HG03354 (cell line): ENCODE measurements at regions not wholly inside any gene's neighbourhood (a gene's known extent, or its start where the extent isn't known, plus 50 kb on each side); places are given as distances from the start of the nearest gene placed in this dataset.

ENCODE experiments used
- ATAC-seq: cut with Tn5 transposase; IDR thresholded peaks from one replicate; pipeline ENCODE4 v1.9.1; 2021; ENCODE audit warnings: mild to moderate bottlenecking; ENCODE audit not compliant: unreplicated experiment, poor library complexity, severe bottlenecking

DNA sequence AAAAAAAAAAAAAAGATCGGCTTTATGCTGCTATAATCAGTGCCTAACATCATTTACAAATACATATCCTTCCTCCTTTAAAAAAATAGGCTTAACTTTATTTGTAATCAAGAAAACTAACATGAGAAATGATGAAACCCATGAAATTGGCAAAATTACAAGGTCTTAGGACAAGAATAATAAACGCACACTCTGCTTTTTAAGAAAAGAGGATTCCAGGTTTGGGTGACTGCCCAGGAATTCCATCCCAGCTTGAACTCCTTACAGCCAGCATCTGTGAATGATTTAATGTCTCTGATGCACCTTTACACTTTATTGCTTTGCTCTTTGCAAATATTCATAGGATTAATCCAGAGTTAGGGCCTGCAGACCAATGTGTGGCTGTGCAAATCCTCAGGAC is 196.0 kb downstream of the CBLN1 start:
- ATAC-seq, result no peak

DNA sequence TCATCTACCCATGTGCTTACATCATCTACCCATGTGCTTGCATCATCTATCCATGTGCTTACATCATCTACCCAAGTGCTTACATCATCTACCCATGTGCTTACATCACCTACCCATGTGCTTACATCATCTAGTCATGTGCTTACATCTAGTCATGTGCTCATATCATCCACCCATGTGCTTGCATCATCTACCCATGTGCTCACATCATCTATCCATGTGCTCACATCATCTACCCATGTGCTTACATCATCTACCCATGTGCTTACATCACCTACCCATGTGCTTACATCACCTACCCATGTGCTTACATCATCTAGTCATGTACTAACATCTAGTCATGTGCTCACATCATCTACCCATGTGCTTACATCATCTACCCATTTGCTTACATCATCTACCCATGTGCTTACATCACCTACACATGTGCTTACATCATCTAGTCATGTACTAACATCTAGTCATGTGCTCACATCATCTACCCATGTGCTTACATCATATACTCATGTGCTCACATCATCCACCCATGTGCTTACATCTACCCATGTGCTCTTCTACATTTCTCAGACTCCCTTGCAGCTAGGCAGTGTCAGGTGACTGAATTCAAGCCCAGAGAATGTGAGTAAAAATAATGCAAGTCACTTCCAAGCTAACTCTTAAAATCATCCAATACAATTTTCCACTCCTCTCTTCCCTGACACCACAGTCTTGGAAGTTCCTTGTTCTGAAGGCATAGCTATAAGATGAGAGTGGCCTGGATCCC is 196.8 kb downstream of the CBLN1 start:
- ATAC-seq, result no peak

DNA sequence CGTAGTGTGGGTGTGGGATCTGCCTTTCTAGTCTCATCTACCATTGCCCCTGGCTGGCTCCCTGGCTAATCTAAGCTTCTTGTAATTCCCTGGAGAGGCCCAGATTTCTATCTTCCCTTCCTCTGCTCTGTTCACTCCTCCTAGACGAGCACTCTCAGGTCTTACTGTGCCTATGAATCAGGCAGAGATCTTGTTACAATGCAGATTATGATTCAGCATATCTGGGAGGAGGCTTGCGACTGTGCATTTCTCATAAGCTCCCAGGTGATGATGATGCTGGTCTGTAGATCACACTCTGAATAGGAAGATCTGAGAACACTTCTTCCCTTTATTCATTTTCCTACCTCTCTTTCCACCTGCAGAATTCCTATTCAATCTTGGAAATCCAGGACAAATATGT is 200.1 kb downstream of the CBLN1 start:
- ATAC-seq, result no peak

DNA sequence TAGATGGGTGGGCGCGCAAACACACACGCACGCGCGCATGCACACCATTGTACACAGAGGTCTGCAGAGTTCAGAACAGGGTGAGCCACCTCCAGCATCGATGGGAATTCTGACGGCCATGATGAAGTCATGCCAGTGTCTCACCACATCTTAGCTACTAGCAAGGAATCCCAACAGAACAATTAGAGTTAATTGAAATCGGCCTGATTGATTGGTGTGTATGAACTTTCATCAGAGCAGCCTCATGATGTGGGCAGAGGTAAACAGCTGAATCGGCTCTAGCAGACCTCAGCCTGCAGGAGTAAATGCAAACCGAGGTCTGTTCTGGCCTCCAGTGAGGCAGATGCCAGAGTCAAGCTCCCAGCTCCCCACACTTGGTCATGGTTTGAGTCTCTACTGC is 200.6 kb downstream of the CBLN1 start:
- ATAC-seq, result no peak

DNA sequence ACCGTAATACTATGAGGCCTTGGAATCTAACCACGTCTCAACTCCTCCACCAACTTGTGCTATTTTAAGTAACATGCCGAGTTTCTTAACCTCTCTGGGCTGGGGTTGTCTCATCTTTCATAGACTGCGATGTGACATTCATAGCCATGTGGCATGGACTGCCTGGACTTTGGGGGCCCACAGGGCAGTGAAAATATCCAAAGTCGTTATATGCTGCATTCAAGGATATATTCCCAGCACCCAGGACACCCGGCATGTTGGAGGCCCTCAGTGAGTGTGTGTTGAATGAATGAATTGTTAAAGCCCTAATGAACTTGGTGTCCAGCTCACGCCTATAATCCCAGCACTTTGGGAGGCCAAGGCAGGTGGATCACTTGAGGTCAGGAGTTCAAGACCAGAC is 203.1 kb downstream of the CBLN1 start:
- no peak for ATAC-seq

DNA sequence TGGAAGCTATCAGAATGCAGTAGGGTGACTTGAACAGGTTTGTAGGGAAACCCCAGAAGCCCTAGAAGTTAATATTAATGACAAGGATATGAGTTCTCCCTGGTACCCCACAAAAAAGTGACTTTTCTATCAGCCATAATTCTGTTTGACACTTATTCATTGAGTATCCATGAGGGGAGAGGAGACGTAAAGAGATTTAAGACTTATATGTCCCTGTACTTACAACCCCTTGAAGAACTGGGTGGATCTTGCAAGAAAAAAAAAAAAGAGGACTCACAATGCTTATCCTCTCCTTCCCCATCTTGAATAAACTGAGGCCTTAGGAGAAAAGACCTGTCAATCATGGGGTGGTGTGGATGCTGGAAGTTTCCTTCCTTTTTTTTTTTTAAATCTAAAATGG is 203.5 kb downstream of the CBLN1 start:
- ATAC-seq, result no peak

DNA sequence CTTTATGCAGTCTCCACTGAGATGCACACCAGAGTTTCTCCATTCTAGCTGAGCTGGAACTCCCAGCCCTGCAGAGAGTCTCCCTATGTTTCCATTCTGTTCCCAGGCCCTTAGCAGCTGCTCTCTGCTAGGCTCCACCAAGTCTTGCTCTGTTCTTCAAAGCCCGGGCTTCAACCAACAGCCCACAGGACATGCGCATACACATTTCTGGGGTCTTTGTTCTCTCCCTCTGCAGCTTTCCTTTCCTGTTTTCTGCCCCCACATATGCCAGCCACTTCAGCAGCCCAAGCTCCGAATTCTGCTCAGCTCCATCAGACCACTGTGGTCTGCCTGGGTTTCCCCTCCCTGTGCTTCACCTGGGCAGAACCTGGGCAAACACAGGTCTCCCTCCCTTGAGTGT is 205.9 kb downstream of the CBLN1 start:
- ATAC-seq, result no peak

DNA sequence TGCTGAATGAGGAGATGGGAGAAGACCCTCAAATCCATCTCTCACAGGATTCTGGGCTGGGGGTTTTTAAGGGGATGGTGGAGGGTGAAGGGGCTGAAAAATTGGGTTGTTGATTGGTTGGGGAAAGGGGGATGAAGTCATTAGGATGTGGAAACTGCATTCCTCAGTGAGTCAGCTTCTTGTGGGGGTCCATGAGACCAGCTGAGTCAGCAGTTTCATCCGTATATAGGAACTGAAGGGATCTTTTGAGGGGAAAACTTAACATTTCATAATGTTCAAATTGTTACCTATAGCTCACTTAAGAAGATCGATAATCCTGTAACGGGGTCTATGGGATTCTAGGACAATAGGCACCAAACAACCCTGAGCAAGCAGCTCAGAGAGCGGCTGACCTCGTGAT is 213.4 kb downstream of the CBLN1 start:
- no peak for ATAC-seq

DNA sequence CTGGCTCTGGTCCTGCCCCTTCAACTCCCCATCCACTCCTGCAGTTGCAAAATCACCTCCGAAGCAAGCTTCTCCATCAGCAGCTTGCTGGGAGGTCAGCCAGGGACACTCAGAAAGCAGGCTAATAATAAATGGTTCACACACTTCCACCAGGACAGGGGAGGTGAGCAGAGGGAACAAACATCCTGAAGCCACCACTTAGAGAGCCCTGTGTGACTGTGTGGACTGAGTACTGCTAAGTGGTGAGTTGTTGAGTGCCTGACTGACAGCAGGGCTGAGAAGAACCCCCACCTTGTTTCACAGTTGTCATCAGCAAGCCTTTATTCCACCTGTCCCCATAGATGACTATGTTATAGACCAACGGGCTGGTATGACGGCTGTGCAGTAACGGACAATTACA is 213.9 kb downstream of the CBLN1 start:
- no peak for ATAC-seq

DNA sequence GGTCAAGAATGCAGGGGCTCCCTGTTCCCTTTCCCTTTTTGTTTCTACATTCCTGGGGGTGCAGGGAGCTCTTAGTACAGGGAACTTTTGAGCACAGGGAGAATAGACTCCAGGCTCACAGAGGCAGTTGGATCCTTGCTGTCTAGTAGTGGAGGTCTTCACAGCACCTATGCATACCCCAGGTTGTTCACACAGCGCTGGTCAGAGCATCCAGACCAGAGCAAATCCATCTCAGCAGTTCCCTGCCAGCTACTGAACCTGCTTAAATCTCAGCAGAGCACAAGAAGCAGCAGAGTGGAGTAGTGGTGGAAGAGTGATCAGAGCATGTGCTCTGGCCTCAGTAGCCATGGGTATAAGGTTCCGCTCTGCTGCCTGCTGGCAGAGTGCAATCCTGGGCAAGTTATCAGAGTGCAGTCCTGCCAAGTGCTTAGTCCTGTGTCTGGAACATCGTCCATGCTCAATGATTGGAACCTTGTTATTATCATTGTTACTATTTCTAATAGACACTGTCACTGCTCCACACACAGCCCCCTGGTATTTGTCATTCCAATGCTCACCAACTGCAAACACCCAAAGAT is 220.4 kb downstream of the CBLN1 start:
- ATAC-seq, result no peak

DNA sequence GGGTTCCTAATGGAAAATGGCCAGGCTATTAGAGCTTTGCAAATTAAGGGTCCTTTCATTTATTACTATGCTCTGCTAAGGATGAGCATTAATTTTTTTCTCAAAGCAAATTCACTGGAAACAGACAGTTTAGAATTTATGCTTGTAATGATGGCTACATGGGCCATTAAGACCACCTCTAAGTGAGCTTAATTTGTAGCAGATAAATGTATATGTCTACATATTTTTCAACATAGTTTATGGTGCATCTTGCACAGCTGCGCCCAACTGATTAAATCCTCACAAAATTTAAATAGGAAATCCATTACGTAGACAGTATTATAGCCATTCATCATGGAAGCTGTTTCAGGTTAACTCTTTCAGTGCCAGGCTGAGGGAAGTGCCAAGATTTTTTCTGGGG is 220.9 kb downstream of the CBLN1 start:
- no peak for ATAC-seq

DNA sequence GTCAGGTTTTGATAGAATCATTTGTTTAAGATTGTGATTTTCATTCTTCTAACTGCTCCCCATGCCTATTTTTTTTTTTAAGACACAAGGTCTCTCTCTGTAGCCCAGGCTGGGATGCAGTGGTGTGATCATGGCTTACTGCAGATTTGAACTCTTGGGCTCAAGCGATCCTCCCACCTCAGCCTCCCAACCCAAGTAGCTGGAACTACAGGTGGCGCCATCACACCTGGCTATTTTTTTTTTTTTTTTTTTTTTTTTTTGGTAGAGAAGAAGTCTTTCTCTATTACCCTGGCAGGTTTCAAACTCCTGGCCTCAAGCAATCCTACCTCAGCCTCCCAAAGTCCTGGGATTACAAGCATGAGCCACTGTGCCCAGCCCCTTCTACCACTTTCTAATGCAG is 223.3 kb downstream of the CBLN1 start:
- ATAC-seq, result no peak

DNA sequence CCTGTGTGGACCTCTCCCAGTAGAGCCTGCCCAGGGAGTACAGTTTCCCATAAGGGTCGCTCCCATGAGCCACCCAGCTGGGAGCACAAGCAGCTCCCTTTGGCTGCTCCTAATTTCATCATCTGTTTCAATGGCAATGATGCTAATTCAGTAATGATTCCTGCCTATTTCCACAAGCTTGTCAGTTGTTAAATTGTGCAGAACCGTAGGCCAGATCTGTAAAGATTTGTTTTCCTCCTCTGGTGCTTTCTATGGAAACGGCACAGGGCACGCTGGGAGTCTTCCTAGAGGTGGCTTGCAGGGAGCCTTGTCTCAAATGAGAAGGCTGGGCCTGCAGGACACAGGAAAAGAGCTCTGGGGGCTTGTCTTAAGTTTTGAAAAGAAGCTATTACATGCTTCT is 223.7 kb downstream of the CBLN1 start:
- ATAC-seq, result no peak

DNA sequence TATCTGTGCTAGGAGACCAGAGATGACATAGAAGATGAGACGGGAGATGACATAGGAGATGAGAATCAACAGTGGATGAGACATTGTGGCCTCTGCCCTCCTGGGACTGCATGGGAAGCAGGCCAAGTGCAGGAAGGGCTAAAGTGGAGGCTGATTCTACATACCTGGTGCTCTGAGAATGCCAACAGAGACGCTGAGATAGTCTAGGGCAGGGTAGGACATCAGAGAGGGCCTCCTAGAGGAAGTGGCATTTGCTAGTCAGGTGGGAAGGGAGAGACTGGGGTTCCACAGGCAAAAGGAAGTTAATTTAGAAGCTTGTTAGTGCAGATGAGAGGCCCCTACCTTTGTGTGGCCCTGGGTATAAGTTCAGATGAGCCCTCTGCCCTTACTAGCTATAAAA is 224.2 kb downstream of the CBLN1 start:
- ATAC-seq, result no peak

DNA sequence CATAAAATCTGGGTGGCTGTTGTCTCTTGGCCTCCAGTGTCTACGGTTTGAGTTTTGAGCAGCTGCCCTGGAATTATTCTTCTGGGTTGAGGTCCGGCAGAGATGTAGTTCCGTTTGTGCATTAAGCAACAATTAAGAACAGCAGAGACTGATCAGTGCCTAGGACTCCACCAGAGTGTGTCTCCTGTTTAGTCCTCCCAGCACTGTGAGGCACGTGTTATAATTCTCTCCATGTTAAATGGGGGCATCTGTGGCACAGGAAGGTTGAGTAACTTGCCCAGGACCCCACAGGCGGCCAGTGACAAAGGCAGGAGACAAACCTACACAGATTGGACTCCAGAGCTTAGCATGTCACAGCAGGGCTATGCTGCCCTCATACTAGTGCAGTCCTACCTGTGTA is 225.1 kb downstream of the CBLN1 start:
- no peak for ATAC-seq

DNA sequence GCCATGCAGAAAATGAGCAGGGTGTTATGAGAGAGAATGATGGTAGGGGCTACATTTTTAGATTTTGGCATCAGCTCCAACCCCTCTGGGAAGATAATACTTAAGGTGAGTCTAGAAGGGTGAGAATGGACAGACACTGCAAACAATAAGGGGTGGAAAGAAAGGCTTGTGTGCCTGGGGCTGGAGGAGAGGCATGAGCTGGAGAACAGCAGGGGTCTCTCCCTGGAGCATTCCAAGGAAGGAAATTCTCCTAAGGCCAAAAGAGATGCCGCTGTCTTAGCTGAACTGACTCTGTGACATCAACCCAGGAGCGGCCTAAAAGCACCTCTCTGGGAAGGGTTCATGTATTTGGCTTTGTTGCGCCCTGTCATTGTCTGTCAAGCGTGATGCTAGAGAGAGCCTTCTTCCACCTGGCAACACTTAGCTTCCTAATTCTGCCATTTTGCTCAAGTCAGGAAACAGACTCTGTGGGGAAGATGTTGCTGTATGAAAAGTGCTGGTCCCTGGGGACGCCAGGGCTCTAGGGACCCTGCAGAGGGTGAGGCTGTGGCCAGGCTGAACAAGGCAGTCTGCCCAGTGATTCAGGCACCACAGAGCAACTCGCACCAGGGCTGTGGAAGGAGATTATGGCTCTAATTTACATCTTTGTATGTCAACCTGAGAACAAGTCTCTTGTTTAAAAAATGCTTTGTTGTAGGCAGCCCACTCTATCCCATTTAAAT is 225.7 kb downstream of the CBLN1 start:
- ATAC-seq, result no peak

DNA sequence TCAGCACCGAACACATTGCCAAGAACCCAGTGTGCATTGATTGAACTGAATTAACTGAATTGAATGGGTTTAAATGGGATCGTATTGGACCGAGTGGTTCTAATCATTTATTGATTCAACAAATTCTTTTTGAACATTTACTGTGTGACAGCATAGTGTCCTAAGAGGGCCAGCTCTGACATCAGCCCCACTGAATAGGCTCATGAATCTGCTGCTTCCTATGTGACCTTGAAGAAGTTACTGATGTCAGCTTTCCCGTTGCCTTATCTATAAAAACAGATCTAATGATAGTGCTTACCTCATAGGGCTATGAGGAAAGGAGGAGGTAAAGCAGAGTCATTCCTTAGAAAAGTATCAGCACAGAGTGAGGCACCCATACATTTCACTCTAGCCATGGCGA is 226.3 kb downstream of the CBLN1 start:
- ATAC-seq, result no peak

DNA sequence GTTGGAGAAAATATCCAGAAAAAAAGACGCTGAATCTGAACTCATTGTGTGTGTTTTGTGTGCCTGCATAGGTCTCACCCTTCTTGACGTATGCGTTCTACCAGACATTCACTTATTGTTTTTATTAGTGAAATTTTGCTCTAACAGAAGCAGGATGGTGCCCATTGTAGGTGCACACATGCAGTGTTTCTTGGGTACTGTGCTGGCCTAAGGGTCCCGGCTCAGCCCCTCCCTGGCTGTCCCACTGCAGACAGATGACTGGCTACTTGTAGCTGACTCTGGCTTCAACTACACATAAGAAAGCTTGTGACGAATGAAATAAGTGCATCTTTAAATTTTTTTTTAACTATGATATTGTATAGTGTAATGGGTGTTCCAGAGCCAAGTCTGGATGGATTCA is 227.0 kb downstream of the CBLN1 start:
- no peak for ATAC-seq

DNA sequence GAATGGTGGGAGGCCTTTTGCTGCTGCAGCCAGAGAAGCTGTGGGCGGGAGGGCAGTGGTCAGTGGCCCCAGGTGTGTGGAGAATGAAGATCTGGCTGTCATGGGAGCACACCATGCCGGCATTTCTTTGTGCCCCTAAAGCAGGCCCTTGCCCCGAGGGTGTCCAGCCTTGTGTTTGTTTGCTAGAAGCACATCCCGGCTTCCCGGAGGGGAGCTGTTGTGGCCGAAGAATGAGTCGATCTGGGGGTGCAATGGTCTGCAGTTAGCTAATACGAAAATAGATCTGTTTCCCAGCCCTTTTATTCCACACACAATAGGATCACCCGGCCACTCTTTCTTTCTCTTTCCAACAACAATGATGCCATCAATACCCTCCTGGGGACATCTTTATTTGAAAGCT is 228.8 kb downstream of the CBLN1 start:
- no peak for ATAC-seq

DNA sequence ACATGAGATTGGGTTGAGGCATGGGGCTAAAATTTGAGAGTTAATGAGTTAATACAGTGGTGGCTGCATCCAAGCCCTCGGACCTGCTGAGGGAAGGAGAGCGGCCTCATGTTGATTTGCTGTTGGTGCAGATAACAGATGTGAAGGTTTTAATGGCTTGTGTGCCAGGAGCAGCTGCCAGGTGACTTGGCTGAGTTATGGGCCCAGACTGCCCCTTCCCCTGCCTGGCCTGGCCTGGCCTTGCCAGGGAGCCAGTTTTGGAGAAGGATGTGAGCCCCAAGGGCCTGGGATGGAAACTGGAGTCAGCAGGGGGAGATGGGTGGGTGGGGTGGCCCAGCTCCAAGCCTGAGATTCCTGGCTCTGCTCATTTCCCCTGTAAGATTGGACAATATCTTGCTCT is 230.1 kb downstream of the CBLN1 start:
- no peak for ATAC-seq

DNA sequence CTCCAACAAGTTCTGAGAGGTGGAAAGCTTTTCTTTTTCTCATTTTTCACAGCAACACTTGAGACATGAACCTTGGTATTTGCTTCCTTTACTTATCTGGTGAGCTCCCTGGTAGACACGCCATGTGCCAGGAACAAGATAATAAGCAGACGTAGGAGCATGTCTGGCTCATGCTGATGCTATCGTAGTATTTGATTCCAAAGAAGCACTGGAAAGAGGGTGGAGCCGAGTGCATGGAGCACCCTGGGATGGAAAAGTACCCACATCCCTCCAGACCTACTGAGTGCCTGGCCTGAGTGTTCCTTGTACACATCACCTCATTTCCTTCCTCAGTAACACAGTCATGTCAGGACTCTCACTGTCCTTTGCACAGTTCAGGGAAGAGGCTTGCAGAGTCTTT is 231.0 kb downstream of the CBLN1 start:
- no peak for ATAC-seq
